ENCODE measurements at regions not wholly inside any gene's neighbourhood (a gene's known extent, or its start where the extent isn't known, plus 50 kb on each side); places are given as distances from the start of the nearest gene placed in this dataset.

GRCh38 chr3:152540120-152540519, 271.4 kb downstream of the MBNL1 start:
- H3K4me3 ChIP-seq, result no peak overlapping the region
- intact Hi-C loops (cut with DNase I), result no loop called here

GRCh38 chr3:152547153-152547552, 278.4 kb downstream of the MBNL1 start:
- DNase-seq (no peak), ATAC-seq (no peak)
- no peak overlapping the region for H3K4me3 ChIP-seq
- no peaks in the 10 kb centered on the region for H3K36me3 ChIP-seq (ENCODE audit: insufficient read depth in 1 of 2, low read depth in 1 of 2)
- 96 to 100% (median 97%) methylated on average over 1 of the region's 1 CpG for WGBS, 3 donors
- no peak overlapping the region for H3K27ac ChIP-seq
- intact Hi-C loops (cut with DNase I), result no loop called here
- TF ChIP-seq CTCF (IDR thresholded peaks at IDR 0.05), result no peak
- no peaks in the 10 kb centered on the region for H3K27me3 ChIP-seq (ENCODE audit: insufficient read depth in 3 of 3, low read length in 2 of 3)
- H3K4me1 ChIP-seq, result no peaks in the 10 kb centered on the region
- H3K9me3 ChIP-seq, result no peaks in the 10 kb centered on the region

More at GRCh38 chr3:152540120-152540519, 271.4 kb downstream of the MBNL1 start:
- Histone ChIP-seq H3K27me3 (ENCODE audit: insufficient read depth in 3 of 3, low read length in 2 of 3) (no peaks in the 10 kb centered on the region), H3K9me3 (peaks cover 6% of the 10 kb centered on the region), H3K36me3 (ENCODE audit: insufficient read depth in 1 of 2, low read depth in 1 of 2) (no peaks in the 10 kb centered on the region), H3K27ac (no peak overlapping the region), H3K4me1 (no peaks in the 10 kb centered on the region)
- DNase-seq, result no peak
- ATAC-seq, result no peak
- TF ChIP-seq CTCF (IDR thresholded peaks at IDR 0.05), result no peak

DNA sequence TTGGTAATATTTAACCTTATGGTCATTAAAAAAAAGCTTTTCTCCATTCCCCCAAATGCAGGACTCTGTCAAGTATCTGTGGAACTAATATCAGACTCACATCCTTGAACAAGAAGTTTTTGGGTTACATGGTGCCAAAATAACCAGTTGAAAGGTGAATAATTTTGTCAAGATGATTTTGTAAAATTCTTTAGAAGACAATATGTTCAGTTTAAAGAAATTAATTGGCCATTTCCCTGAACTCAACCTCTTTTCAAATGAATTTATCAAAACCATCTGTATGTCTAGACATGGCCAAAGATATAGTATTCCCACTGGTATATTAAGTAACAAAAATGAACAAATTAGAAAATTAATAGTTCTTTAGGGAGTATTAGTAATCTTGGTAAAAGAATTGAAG, 280.5 kb downstream of the MBNL1 start:
- intact Hi-C loops (cut with DNase I), result no loop called here
- H3K9me3 ChIP-seq, result no peaks in the 10 kb centered on the region
- H3K36me3 ChIP-seq (ENCODE audit: insufficient read depth in 1 of 2, low read depth in 1 of 2), result no peaks in the 10 kb centered on the region
- H3K4me1 ChIP-seq, result no peaks in the 10 kb centered on the region
- no peaks in the 10 kb centered on the region for H3K27me3 ChIP-seq (ENCODE audit: insufficient read depth in 3 of 3, low read length in 2 of 3)
- no peak for TF ChIP-seq CTCF (IDR thresholded peaks at IDR 0.05)
- DNase-seq (no peak), ATAC-seq (no peak)
- H3K27ac ChIP-seq, result no peak overlapping the region
- H3K4me3 ChIP-seq, result no peak overlapping the region

DNA sequence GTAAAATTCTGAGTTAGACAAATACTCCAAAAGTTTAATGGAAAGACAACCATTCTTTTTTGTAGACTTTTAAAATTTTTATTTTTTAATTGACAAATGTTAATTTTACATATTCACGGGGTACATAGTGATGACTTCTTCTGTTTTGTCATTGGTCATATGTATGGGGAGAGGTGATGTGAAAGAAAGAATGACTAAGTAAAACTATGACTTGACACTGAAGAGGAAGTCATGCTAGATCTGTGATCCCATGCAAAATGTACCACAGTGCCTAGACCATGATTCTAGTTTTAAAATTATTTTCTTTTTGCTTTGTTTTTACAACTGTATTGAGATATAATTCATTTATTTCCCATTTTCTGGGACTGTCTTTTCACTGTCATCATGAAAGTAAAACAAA, 281.6 kb downstream of the MBNL1 start:
- intact Hi-C loops (cut with DNase I), result no loop called here
- no peak overlapping the region for H3K4me3 ChIP-seq
- TF ChIP-seq CTCF (IDR thresholded peaks at IDR 0.05), result no peak
- no peak for ATAC-seq
- H3K27me3 ChIP-seq (ENCODE audit: insufficient read depth in 3 of 3, low read length in 2 of 3), result no peaks in the 10 kb centered on the region
- H3K27ac ChIP-seq, result no peak overlapping the region
- 93 to 96% (median 95%) methylated on average over 1 of the region's 1 CpG for WGBS, 3 donors
- H3K4me1 ChIP-seq, result peaks cover 10% of the 10 kb centered on the region
- no peak for DNase-seq
- no peaks in the 10 kb centered on the region for H3K9me3 ChIP-seq
- no peaks in the 10 kb centered on the region for H3K36me3 ChIP-seq (ENCODE audit: insufficient read depth in 1 of 2, low read depth in 1 of 2)

DNA sequence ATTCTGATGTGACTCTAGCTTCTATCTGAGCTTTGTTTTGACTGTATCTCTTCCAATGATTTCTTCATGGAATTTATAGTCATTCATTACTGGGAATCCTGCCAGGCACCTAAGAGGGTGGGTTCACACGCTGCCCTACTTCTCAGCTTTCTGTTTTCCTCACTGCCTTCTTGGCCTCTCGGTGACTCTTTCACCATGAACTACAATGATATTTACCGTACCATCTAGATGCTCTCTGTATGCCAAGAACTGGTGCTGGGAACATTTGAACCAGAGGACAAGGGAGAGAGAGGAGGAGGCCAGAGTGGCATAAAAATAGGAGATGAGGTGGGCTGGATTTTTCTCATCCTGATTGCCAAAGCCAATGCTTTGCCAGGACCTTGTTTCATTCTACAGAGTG, 280.0 kb upstream of the P2RY1 start:
- Histone ChIP-seq H3K27me3 (ENCODE audit: insufficient read depth in 3 of 3, low read length in 2 of 3) (no peaks in the 10 kb centered on the region), H3K9me3 (no peaks in the 10 kb centered on the region), H3K4me1 (peaks cover 34% of the 10 kb centered on the region), H3K27ac (peak overlapping the region; percentile 69), H3K4me3 (no peak overlapping the region), H3K36me3 (ENCODE audit: insufficient read depth in 1 of 2, low read depth in 1 of 2) (no peaks in the 10 kb centered on the region)
- ATAC-seq (peak; percentile 52 to 93 (median 80)), DNase-seq (no peak)
- TF ChIP-seq CTCF (IDR thresholded peaks at IDR 0.05), result no peak
- intact Hi-C loops (cut with DNase I), result no loop called here
- whole genome bisulfite sequencing, 3 donors, result 6 to 20% (median 16%) methylated on average over 3 of the region's 3 CpGs

Data from psoas muscle (tissue), 7 donors.